ENCODE measurements at regions not wholly inside any gene's neighbourhood (a gene's known extent, or its start where the extent isn't known, plus 50 kb on each side); places are given as distances from the start of the nearest gene placed in this dataset.

DNA sequence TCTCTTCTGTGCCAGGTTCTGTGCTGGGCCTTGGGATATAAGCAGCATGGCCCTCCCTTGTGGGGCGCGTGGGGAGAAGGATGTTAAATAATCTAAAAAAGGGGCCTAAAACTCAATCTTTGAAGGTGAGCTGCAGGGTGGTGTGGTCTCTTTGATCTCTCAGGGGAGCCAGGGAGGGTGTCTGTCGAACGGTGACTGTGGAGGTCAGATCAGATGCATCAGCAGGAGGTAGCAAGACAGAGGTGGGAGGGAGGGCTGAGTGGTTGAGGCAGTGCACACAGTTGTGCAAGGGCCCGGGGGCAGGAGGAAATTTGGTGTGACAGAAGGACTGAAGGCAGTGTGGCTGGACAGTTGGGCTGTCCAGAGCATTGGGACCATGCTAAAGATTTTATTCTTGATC lies 287.3 kb downstream of the BMP7 start:
- no peaks in the 10 kb centered on the region for H3K9me3 ChIP-seq (ENCODE audit: control insufficient read depth in 2 of 2, low read length in 2 of 2)
- H3K4me3 ChIP-seq (ENCODE audit: low read length in 2 of 2): no peak overlapping the region
- peaks cover 10 to 13% of the 10 kb centered on the region in 2 donors for H3K27me3 ChIP-seq (ENCODE audit: control insufficient read depth in 2 of 2, insufficient read depth in 2 of 2, low read length in 2 of 2)
- no peaks in the 10 kb centered on the region for H3K4me1 ChIP-seq (ENCODE audit: control insufficient read depth in 2 of 2, insufficient read depth in 2 of 2, low read length in 2 of 2)
- no peak overlapping the region for H3K27ac ChIP-seq (ENCODE audit: low read depth in 2 of 2, low read length in 2 of 2)
- H3K9ac ChIP-seq (ENCODE audit: low read depth in 1 of 2, low read length in 2 of 2): no peak overlapping the region
- H3K36me3 ChIP-seq (ENCODE audit: control insufficient read depth in 2 of 2, insufficient read depth in 2 of 2, low read length in 2 of 2): no peaks in the 10 kb centered on the region

GRCh38 chr20:56981301-56981700 lies 285.1 kb downstream of the BMP7 start:
- no peaks in the 10 kb centered on the region for H3K36me3 ChIP-seq (ENCODE audit: control insufficient read depth in 2 of 2, insufficient read depth in 2 of 2, low read length in 2 of 2)
- H3K4me1 ChIP-seq (ENCODE audit: control insufficient read depth in 2 of 2, insufficient read depth in 2 of 2, low read length in 2 of 2): no peaks in the 10 kb centered on the region
- H3K27me3 ChIP-seq (ENCODE audit: control insufficient read depth in 2 of 2, insufficient read depth in 2 of 2, low read length in 2 of 2): peaks cover 4 to 5% of the 10 kb centered on the region in 2 donors
- no peak overlapping the region for H3K9ac ChIP-seq (ENCODE audit: low read depth in 1 of 2, low read length in 2 of 2)
- peaks cover 0 to 2% of the 10 kb centered on the region in 2 donors for H3K9me3 ChIP-seq (ENCODE audit: control insufficient read depth in 2 of 2, low read length in 2 of 2)
- no peak overlapping the region for H3K4me3 ChIP-seq (ENCODE audit: low read length in 2 of 2)
- no peak overlapping the region for H3K27ac ChIP-seq (ENCODE audit: low read depth in 2 of 2, low read length in 2 of 2)

- peaks cover 0 to 2% of the 10 kb centered on the region in 2 donors for H3K9me3 ChIP-seq (ENCODE audit: control insufficient read depth in 2 of 2, low read length in 2 of 2)
- H3K27ac ChIP-seq (ENCODE audit: low read depth in 2 of 2, low read length in 2 of 2): no peak overlapping the region
- no peak overlapping the region for H3K9ac ChIP-seq (ENCODE audit: low read depth in 1 of 2, low read length in 2 of 2)
- no peaks in the 10 kb centered on the region for H3K4me1 ChIP-seq (ENCODE audit: control insufficient read depth in 2 of 2, insufficient read depth in 2 of 2, low read length in 2 of 2)
- peaks cover 0 to 2% of the 10 kb centered on the region in 2 donors for H3K27me3 ChIP-seq (ENCODE audit: control insufficient read depth in 2 of 2, insufficient read depth in 2 of 2, low read length in 2 of 2)
- H3K36me3 ChIP-seq (ENCODE audit: control insufficient read depth in 2 of 2, insufficient read depth in 2 of 2, low read length in 2 of 2): no peaks in the 10 kb centered on the region
- H3K4me3 ChIP-seq (ENCODE audit: low read length in 2 of 2): no peak overlapping the region
Measured at GRCh38 chr20:56983813-56984212, 282.6 kb downstream of the BMP7 start.

DNA sequence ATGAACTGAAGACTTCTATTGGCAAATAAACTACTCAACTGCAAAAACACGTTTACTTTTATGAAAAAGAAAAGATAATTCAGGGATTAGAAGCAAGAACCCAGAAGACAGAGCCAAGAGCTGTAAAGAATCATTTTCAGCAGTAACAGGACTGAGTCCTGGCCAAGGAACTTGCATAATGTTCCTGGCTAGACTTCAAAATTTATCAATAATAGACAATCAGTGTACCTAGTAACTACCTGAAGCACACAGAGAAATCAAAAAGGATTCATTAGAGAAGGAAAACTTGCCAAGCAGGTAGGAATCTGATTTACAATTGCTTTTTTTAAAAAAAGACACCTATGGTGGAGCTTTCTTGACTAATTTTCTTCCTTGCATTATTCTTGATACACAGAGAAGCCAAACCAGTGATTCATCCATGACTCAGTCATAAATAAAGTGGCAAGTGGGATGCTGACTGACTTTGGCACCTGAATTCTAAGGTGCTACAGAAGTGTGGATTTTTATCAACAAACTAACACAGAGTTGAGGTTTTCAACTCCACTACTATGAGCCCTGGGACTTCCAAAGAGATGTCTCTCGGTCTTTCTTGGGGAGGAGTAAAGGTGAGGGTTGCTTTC lies 281.3 kb downstream of the BMP7 start:
- Histone ChIP-seq H3K27me3 (ENCODE audit: control insufficient read depth in 2 of 2, insufficient read depth in 2 of 2, low read length in 2 of 2) (peaks cover 0 to 2% of the 10 kb centered on the region in 2 donors), H3K4me3 (ENCODE audit: low read length in 2 of 2) (no peak overlapping the region), H3K27ac (ENCODE audit: low read depth in 2 of 2, low read length in 2 of 2) (no peak overlapping the region), H3K36me3 (ENCODE audit: control insufficient read depth in 2 of 2, insufficient read depth in 2 of 2, low read length in 2 of 2) (no peaks in the 10 kb centered on the region), H3K9me3 (ENCODE audit: control insufficient read depth in 2 of 2, low read length in 2 of 2) (peaks cover 0 to 2% of the 10 kb centered on the region in 2 donors), H3K4me1 (ENCODE audit: control insufficient read depth in 2 of 2, insufficient read depth in 2 of 2, low read length in 2 of 2) (no peaks in the 10 kb centered on the region), H3K9ac (ENCODE audit: low read depth in 1 of 2, low read length in 2 of 2) (no peak overlapping the region)

DNA sequence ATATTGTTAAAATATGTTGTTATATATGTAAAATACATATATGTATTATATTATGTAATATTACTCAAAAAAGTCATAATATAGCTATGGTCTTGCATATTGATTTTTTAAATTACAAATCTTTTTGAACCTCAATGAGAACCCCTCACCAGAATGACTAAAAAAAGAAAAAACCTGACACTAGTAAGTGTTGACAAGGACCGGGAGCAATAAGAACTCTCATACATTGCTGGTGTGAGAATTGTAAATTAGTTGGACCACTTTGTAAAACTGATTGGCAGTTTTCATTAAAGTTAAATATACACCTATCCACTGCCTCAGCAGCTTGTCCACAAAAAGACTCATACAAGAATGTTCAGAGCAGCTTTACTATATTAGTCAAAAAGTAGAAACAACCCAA lies 280.0 kb downstream of the BMP7 start:
- Histone ChIP-seq H3K4me1 (ENCODE audit: control insufficient read depth in 2 of 2, insufficient read depth in 2 of 2, low read length in 2 of 2) (no peaks in the 10 kb centered on the region), H3K27ac (ENCODE audit: low read depth in 2 of 2, low read length in 2 of 2) (no peak overlapping the region), H3K4me3 (ENCODE audit: low read length in 2 of 2) (no peak overlapping the region), H3K9ac (ENCODE audit: low read depth in 1 of 2, low read length in 2 of 2) (no peak overlapping the region), H3K36me3 (ENCODE audit: control insufficient read depth in 2 of 2, insufficient read depth in 2 of 2, low read length in 2 of 2) (no peaks in the 10 kb centered on the region), H3K9me3 (ENCODE audit: control insufficient read depth in 2 of 2, low read length in 2 of 2) (peaks cover 0 to 2% of the 10 kb centered on the region in 2 donors), H3K27me3 (ENCODE audit: control insufficient read depth in 2 of 2, insufficient read depth in 2 of 2, low read length in 2 of 2) (peaks cover 0 to 2% of the 10 kb centered on the region in 2 donors)

- no peak overlapping the region for H3K9ac ChIP-seq (ENCODE audit: low read depth in 1 of 2, low read length in 2 of 2)
- peaks cover 0 to 2% of the 10 kb centered on the region in 2 donors for H3K27me3 ChIP-seq (ENCODE audit: control insufficient read depth in 2 of 2, insufficient read depth in 2 of 2, low read length in 2 of 2)
- H3K27ac ChIP-seq (ENCODE audit: low read depth in 2 of 2, low read length in 2 of 2): no peak overlapping the region
Measured at GRCh38 chr20:56986931-56987720, 279.3 kb downstream of the BMP7 start.

GRCh38 chr20:56987986-56988385 lies 278.5 kb downstream of the BMP7 start:
- Histone ChIP-seq H3K4me3 (ENCODE audit: low read length in 2 of 2) (no peak overlapping the region), H3K27me3 (ENCODE audit: control insufficient read depth in 2 of 2, insufficient read depth in 2 of 2, low read length in 2 of 2) (no peaks in the 10 kb centered on the region), H3K9ac (ENCODE audit: low read depth in 1 of 2, low read length in 2 of 2) (no peak overlapping the region), H3K36me3 (ENCODE audit: control insufficient read depth in 2 of 2, insufficient read depth in 2 of 2, low read length in 2 of 2) (no peaks in the 10 kb centered on the region), H3K9me3 (ENCODE audit: control insufficient read depth in 2 of 2, low read length in 2 of 2) (peaks cover 0 to 2% of the 10 kb centered on the region in 2 donors), H3K27ac (ENCODE audit: low read depth in 2 of 2, low read length in 2 of 2) (no peak overlapping the region), H3K4me1 (ENCODE audit: control insufficient read depth in 2 of 2, insufficient read depth in 2 of 2, low read length in 2 of 2) (no peaks in the 10 kb centered on the region)

More at GRCh38 chr20:56986931-56987720, 279.3 kb downstream of the BMP7 start:
- Histone ChIP-seq H3K4me1 (ENCODE audit: control insufficient read depth in 2 of 2, insufficient read depth in 2 of 2, low read length in 2 of 2) (no peaks in the 10 kb centered on the region), H3K36me3 (ENCODE audit: control insufficient read depth in 2 of 2, insufficient read depth in 2 of 2, low read length in 2 of 2) (no peaks in the 10 kb centered on the region), H3K9me3 (ENCODE audit: control insufficient read depth in 2 of 2, low read length in 2 of 2) (peaks cover 0 to 2% of the 10 kb centered on the region in 2 donors), H3K4me3 (ENCODE audit: low read length in 2 of 2) (no peak overlapping the region)

- H3K4me3 ChIP-seq (ENCODE audit: low read length in 2 of 2): no peak overlapping the region
- H3K4me1 ChIP-seq (ENCODE audit: control insufficient read depth in 2 of 2, insufficient read depth in 2 of 2, low read length in 2 of 2): no peaks in the 10 kb centered on the region
- H3K36me3 ChIP-seq (ENCODE audit: control insufficient read depth in 2 of 2, insufficient read depth in 2 of 2, low read length in 2 of 2): no peaks in the 10 kb centered on the region
- no peaks in the 10 kb centered on the region for H3K27me3 ChIP-seq (ENCODE audit: control insufficient read depth in 2 of 2, insufficient read depth in 2 of 2, low read length in 2 of 2)
- no peak overlapping the region for H3K27ac ChIP-seq (ENCODE audit: low read depth in 2 of 2, low read length in 2 of 2)
- H3K9me3 ChIP-seq (ENCODE audit: control insufficient read depth in 2 of 2, low read length in 2 of 2): peaks cover 0 to 2% of the 10 kb centered on the region in 2 donors
- no peak overlapping the region for H3K9ac ChIP-seq (ENCODE audit: low read depth in 1 of 2, low read length in 2 of 2)
Measured at GRCh38 chr20:56988446-56988845, 278.0 kb downstream of the BMP7 start.

- no peaks in the 10 kb centered on the region for H3K27me3 ChIP-seq (ENCODE audit: control insufficient read depth in 2 of 2, insufficient read depth in 2 of 2, low read length in 2 of 2)
- no peak overlapping the region for H3K9ac ChIP-seq (ENCODE audit: low read depth in 1 of 2, low read length in 2 of 2)
- H3K4me3 ChIP-seq (ENCODE audit: low read length in 2 of 2): no peak overlapping the region
- H3K4me1 ChIP-seq (ENCODE audit: control insufficient read depth in 2 of 2, insufficient read depth in 2 of 2, low read length in 2 of 2): no peaks in the 10 kb centered on the region
- H3K36me3 ChIP-seq (ENCODE audit: control insufficient read depth in 2 of 2, insufficient read depth in 2 of 2, low read length in 2 of 2): no peaks in the 10 kb centered on the region
- H3K9me3 ChIP-seq (ENCODE audit: control insufficient read depth in 2 of 2, low read length in 2 of 2): peaks cover 0 to 2% of the 10 kb centered on the region in 2 donors
- H3K27ac ChIP-seq (ENCODE audit: low read depth in 2 of 2, low read length in 2 of 2): no peak overlapping the region
Measured at GRCh38 chr20:56989516-56989915, 276.9 kb downstream of the BMP7 start.

DNA sequence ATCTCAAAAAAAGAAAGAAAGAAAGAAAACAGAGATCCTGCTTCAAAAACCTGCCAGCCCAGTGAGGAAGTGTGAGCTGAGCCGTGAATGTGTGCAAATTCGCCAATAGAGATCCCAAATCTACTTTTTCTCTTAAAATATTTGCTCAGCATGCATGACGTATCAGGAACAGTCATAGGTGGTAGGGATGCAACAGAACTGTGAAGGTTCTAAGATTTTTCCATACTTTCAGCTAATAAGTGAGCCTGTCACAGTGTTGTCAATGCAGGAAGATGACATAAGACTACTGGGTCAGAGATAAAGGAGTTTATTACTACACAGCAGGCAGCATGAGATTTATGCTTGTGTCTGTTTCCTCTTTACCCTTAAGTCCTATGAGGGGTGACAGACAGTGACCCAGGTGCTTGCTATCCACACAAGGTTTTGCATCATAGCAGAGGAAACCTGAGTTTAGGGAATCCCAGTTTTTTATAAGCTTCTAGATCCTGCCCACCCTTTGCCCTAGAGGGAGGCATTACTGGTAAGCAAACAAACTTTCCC lies 273.4 kb downstream of the BMP7 start:
- Histone ChIP-seq H3K9me3 (ENCODE audit: control insufficient read depth in 2 of 2, low read length in 2 of 2) (no peaks in the 10 kb centered on the region), H3K9ac (ENCODE audit: low read depth in 1 of 2, low read length in 2 of 2) (no peak overlapping the region), H3K27ac (ENCODE audit: low read depth in 2 of 2, low read length in 2 of 2) (no peak overlapping the region), H3K27me3 (ENCODE audit: control insufficient read depth in 2 of 2, insufficient read depth in 2 of 2, low read length in 2 of 2) (no peaks in the 10 kb centered on the region), H3K4me1 (ENCODE audit: control insufficient read depth in 2 of 2, insufficient read depth in 2 of 2, low read length in 2 of 2) (no peaks in the 10 kb centered on the region), H3K36me3 (ENCODE audit: control insufficient read depth in 2 of 2, insufficient read depth in 2 of 2, low read length in 2 of 2) (no peaks in the 10 kb centered on the region), H3K4me3 (ENCODE audit: low read length in 2 of 2) (no peak overlapping the region)

All from mucosa of rectum (tissue), 2 donors.